ENCODE measurements at regions not wholly inside any gene's neighbourhood (a gene's known extent, or its start where the extent isn't known, plus 50 kb on each side); places are given as distances from the start of the nearest gene placed in this dataset.

DNA sequence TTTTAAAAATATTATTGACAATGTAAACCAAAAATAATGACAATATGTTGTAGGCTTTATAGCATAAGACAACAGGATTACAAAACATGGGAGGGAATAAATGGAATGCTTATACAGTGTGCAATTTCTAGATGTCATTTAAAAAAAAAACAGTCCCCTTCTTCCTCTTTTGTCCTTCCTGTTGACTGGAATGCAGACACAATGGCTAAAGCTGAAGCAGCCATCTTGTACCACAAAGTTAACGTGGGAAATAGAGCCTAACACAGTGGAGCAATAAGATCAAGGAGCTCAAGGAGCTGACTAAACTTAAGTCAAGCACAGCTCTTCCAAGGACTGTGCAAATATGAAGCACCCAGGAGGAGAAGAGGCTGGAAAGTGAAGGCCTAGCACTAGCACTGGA lies 208.1 kb downstream of the ARHGAP12 start:
- no peak for DNase-seq (ENCODE audit: low read depth in 1 of 2, low spot score in 1 of 2)

- DNase-seq (ENCODE audit: low read depth in 1 of 2, low spot score in 1 of 2) = no peak
Observed at GRCh38 chr10:31709476-31709875, 219.2 kb downstream of the ARHGAP12 start.

- no peak for DNase-seq (ENCODE audit: low read depth in 1 of 2, low spot score in 1 of 2)
Observed at GRCh38 chr10:31709028-31709427, 219.6 kb downstream of the ARHGAP12 start.

DNA sequence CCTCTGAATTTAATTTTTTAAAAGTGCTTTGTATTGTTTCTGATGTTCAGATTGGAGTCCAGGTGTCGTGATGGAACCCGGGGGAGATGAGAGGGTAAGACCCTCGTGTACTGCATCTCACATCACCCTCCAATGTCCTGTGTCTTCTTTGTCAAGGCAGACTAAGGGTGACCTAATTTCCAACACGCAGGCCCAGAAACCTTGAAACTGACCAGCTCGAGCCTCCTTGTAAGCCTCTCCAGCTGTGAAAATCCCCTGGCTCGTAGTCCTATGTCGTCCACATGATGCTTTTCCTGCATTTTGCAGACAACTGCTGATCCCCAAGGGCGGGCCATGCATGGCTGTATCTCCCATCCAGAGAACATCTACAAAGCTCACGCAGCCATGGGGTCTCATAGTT lies 220.2 kb downstream of the ARHGAP12 start:
- DNase-seq (ENCODE audit: low read depth in 1 of 2, low spot score in 1 of 2) = no peak

- DNase-seq (ENCODE audit: low read depth in 1 of 2, low spot score in 1 of 2) = no peak
Observed at GRCh38 chr10:31708046-31708445, 220.6 kb downstream of the ARHGAP12 start.

GRCh38 chr10:31707093-31708039 lies 221.3 kb downstream of the ARHGAP12 start:
- DNase-seq (ENCODE audit: low read depth in 1 of 2, low spot score in 1 of 2) = peak in 1 of 2 donors; percentile 43

GRCh38 chr10:31706464-31707092 lies 222.1 kb downstream of the ARHGAP12 start:
- DNase-seq (ENCODE audit: low read depth in 1 of 2, low spot score in 1 of 2) = no peak

DNA sequence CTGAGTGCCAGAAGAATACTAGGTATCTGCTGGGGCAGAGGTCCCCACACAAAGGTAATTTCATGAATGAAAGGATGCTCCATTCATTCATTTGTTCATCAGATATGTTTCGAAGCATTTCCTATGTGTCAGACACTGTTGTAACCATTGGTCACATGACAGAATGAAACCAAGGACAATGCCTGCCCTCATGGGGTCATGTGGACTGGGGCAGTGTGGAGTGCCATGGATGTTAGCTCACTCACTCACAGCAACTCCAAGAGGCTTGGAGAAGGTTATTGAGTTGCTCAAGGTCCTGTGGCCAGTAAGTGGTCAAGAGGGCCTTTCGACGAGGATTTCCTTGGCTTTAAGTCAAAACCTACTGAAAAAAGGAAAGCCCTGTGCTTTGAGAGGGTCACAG lies 223.5 kb downstream of the ARHGAP12 start:
- no peak for DNase-seq (ENCODE audit: low read depth in 1 of 2, low spot score in 1 of 2)

- no peak for DNase-seq (ENCODE audit: low read depth in 1 of 2, low spot score in 1 of 2)
Observed at GRCh38 chr10:31704195-31704594, 224.4 kb downstream of the ARHGAP12 start.

DNA sequence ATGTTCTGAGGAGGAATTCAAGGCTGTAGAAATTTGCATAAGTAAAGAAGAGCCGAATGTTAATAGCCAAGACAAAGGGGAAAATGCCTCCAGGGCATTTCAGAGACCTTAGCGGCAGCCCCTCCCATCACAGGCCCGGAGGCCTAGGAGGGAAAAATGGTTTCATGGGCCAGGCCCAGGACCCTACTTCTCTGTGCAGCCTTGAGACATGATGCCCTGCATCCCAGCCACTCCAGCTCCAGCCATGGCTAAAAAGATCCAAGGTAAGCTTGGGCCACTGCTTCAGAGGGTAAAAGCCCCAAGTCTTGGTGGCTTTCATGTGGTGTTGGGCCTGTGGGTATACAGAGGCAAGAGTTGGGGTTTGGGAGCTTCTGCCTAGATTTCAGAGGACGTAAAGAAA lies 225.7 kb downstream of the ARHGAP12 start:
- no peak for DNase-seq (ENCODE audit: low read depth in 1 of 2, low spot score in 1 of 2)

DNA sequence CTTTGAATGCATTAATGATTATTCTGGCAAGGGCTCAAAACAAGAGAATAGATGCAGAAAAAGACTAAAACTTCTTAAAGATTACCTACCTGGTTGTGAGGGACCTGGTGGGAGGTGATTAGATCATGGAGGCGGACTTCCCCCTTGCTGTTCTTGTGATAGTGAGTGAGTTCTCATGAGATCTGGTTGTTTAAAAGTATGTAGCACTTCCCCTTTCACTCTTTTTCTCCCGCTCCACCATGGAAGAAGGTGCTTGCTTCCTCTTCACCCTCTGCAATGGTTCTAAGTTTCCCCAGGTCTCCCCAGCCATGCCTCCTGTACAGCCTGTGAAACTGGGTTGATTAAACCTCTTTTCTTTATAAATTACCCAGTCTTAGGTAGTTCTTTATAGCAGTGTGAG lies 226.6 kb downstream of the ARHGAP12 start:
- DNase-seq (ENCODE audit: low read depth in 1 of 2, low spot score in 1 of 2) = no peak

- DNase-seq (ENCODE audit: low read depth in 1 of 2, low spot score in 1 of 2) = no peak
Observed at GRCh38 chr10:31701546-31701945, 227.1 kb downstream of the ARHGAP12 start.

DNA sequence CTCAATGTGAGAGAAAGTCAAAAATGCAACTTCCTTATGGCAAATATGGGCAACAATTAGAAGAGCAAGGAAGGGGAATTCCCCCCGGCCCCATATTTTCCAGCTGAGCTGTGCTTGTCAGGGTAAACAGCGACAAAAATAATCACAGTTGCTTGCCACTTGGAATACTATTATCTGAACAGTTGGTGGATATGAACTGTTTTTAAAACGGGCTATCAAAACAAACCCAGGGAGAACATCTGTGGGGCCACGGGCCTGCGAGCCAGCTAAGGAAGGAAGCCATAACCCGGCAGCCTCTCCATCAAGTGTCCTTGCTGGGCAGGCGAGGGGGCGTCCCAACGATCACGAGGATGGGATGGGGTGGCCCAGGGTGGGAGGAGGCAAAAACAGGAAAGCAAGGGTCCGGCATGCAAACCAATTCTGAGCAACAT lies 228.4 kb downstream of the ARHGAP12 start:
- DNase-seq (ENCODE audit: low read depth in 1 of 2, low spot score in 1 of 2) = no peak

DNA sequence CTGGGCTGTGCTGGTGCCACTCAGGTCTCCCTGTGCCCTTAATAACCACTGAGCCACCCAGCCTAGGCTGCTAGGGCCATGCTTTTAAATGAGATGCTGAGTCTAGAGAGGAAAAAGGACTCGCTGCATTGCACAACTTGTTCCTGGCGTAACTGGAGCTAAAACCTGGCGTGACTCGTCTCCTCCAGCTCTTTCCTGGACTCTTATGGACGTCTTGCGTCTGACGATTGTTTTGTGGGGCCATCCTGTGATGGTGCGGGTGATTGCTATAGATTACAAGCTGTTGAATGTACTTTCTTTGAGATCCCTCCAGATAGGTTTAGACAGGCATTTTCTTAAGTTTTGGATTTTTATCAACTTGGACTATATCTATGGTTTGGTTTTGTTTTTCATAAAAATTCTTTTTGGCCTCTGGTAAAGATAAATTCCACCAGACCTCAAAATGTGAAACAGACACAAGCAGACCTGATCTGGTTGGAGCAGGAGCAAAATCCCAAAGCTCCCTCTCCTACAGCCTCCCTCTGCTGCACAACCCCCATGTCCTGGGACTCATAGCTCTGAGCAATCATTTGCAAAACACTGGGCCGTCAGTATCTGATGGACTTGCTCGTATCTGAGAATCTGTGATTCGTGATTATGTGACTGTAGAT lies 230.3 kb downstream of the ARHGAP12 start:
- no peak for DNase-seq (ENCODE audit: low read depth in 1 of 2, low spot score in 1 of 2)

DNA sequence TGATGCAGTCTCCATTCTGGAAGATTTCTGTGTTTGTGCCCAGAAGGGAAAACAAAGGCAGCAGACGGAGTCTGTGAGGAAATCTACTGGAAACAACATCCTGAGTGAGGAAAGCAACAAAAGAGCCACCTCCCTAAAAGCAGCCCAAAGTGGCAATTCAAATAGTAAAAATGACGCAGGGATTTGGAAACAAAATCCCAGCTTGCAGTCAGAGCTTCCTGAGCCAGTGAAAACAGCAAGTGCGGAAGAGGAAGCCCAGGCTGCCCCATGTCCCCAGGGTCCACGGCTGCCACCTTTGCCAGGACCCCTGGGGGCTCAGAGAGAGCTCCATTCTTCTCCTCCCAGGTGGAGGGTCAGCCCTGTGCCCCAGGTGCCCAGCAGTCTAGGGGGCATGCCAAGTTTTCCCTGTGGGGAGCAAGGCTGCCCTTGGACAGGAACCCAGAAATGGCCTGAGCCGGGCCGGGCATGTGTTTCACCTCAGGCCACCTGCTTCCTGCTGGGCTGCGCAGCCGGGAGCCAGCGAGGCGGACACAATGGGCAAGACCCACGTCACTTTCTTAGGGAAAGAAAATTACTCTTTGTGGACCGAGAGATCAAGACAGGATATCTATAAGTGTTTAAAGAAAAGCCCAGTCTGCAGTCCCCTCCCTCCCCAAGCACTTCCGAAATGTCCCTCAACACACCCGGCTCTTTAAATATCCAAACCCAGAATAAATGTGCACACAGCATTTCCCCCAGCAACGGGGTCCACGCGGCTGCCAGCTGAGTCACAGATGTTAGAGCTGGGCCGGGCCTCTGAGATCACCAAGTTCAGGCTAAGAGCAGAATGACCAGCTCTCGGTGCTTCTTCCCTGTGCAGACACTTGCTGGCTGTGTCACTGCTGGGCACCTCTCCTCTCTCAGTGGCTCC lies 231.1 kb downstream of the ARHGAP12 start:
- DNase-seq (ENCODE audit: low read depth in 1 of 2, low spot score in 1 of 2) = no peak

- no peak for DNase-seq (ENCODE audit: low read depth in 1 of 2, low spot score in 1 of 2)
Observed at GRCh38 chr10:31694929-31695837, 233.4 kb downstream of the ARHGAP12 start.

- no peak for DNase-seq (ENCODE audit: low read depth in 1 of 2, low spot score in 1 of 2)
Observed at GRCh38 chr10:31694126-31694685, 234.4 kb downstream of the ARHGAP12 start.

- DNase-seq (ENCODE audit: low read depth in 1 of 2, low spot score in 1 of 2) = no peak
Observed at GRCh38 chr10:31693491-31693890, 235.1 kb downstream of the ARHGAP12 start.

DNA sequence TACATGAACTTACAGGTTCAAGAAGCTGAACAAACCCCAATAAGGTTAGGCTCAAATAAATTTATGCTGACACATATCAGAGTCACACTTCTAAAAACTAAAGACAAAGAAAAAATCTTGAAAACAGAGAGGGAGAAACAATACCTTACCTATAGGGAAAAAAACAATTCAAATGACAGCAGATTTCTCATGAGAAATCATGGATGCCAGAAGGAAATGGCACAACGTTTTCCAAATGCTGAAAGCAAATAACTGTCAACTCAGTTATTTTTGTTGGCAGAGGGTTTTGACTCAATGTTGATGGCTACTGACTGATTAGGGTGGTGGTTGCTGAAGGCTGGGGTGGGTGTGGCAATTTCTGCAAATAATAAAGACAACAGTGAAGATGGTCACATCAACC lies 239.4 kb downstream of the ARHGAP12 start:
- no peak for DNase-seq (ENCODE audit: low read depth in 1 of 2, low spot score in 1 of 2)
